Prostate gland (tissue), 2 donors: ENCODE measurements at regions not wholly inside any gene's neighbourhood (a gene's known extent, or its start where the extent isn't known, plus 50 kb on each side); places are given as distances from the start of the nearest gene placed in this dataset.

Source experiments
- CTCF ChIP-seq, 4 experiments: fragments of 200-600 bp in 2 of 4; fragments of 450-650 bp in 2 of 4; sonication (generic) in 2 of 4; IDR thresholded peaks; 1 replicate in 3 of 4; 2 replicates in 1 of 4; pipeline ENCODE4 v1.5.1; 2016 to 2019; ENCODE audit warnings: antibody characterized with exemption in 4 of 4, mild to moderate bottlenecking in 2 of 4, moderate library complexity in 2 of 4
- POLR2A ChIP-seq: fragments of 450-650 bp; IDR thresholded peaks from one replicate; pipeline ENCODE4 v1.6.1; 2016; ENCODE audit warnings: antibody characterized with exemption, mild to moderate bottlenecking

- TF ChIP-seq CTCF (IDR thresholded peaks at IDR 0.05) = no peak
- no peak for TF ChIP-seq POLR2A
These were observed 357.7 kb downstream of the UQCRFS1 start for GRCh38 chr19:28855216-28855615.
